Liver (tissue), 8 donors: ENCODE measurements at regions not wholly inside any gene's neighbourhood (a gene's known extent, or its start where the extent isn't known, plus 50 kb on each side); places are given as distances from the start of the nearest gene placed in this dataset.

Source experiments
- DNase-seq: peaks from one replicate; pipeline ENCODE4 v3.0.0-alpha.2; 2017; ENCODE audit warnings: low spot score
- H3K27ac ChIP-seq, 2 donors: one replicate each; pipeline ENCODE4 v1.7.0; 2013; ENCODE audit warnings: inconsistent platforms in 2 of 2, low read length in 2 of 2, control low read depth in 1 of 2, low read depth in 1 of 2, mild to moderate bottlenecking in 1 of 2
- H3K27me3 ChIP-seq, 4 donors: one replicate each; pipeline versions ENCODE4 v1.6.1 to v1.7.0; 2013; ENCODE audit warnings: low read length in 3 of 4, inconsistent platforms in 1 of 4, mild to moderate bottlenecking in 1 of 4, moderate library complexity in 1 of 4; ENCODE audit not compliant: control insufficient read depth in 4 of 4, insufficient read depth in 4 of 4
- H3K36me3 ChIP-seq, 4 donors: one replicate each; pipeline versions ENCODE4 v1.6.1 to v1.7.0; 2013; ENCODE audit warnings: low read length in 3 of 4, mild to moderate bottlenecking in 3 of 4, low read depth in 1 of 4, moderate library complexity in 1 of 4; ENCODE audit not compliant: control insufficient read depth in 4 of 4, insufficient read depth in 3 of 4
- H3K4me1 ChIP-seq, 4 donors: one replicate each; pipeline versions ENCODE4 v1.6.1 to v1.7.0; 2013; ENCODE audit warnings: low read length in 3 of 4, mild to moderate bottlenecking in 3 of 4, moderate library complexity in 1 of 4; ENCODE audit not compliant: control insufficient read depth in 4 of 4, insufficient read depth in 4 of 4
- H3K4me3 ChIP-seq, 3 donors: one replicate each; pipeline versions ENCODE4 v1.6.1 to v1.7.0; 2013; ENCODE audit warnings: low read length in 3 of 3, control low read depth in 1 of 3, low read depth in 1 of 3, mild to moderate bottlenecking in 1 of 3
- H3K9ac ChIP-seq, 2 donors: one replicate each; pipeline ENCODE4 v1.7.0; 2013; ENCODE audit warnings: low read length in 2 of 2, mild to moderate bottlenecking in 2 of 2, moderate library complexity in 2 of 2, control low read depth in 1 of 2, low read depth in 1 of 2
- H3K9me3 ChIP-seq, 4 donors: one replicate each; pipeline versions ENCODE4 v1.6.1 to v1.7.0; 2013; ENCODE audit warnings: low read length in 3 of 4; ENCODE audit not compliant: control insufficient read depth in 4 of 4
- EGR1 ChIP-seq, 2 donors: IDR thresholded peaks; 2 replicates each; pipeline ENCODE4 v1.6.1; 2016 to 2018; ENCODE audit warnings: antibody characterized with exemption in 2 of 2, low read depth in 2 of 2
- FOXA1 ChIP-seq: IDR thresholded peaks from 2 replicates; pipeline ENCODE4 v1.6.1; 2016; ENCODE audit warnings: antibody characterized with exemption
- FOXA2 ChIP-seq: IDR thresholded peaks from 2 replicates; pipeline ENCODE4 v1.6.1; 2016; ENCODE audit warnings: antibody characterized with exemption
- GABPA ChIP-seq, 2 donors: IDR thresholded peaks in 1 of 2; conservative IDR thresholded peaks in 1 of 2; 2 replicates each; pipeline ENCODE4 v1.6.1; 2016; ENCODE audit warnings: antibody characterized with exemption in 2 of 2, mild to moderate bottlenecking in 1 of 2, moderate library complexity in 1 of 2
- HNF4A ChIP-seq, 2 donors: conservative IDR thresholded peaks; 2 replicates each; pipeline ENCODE4 v1.6.1; 2016; ENCODE audit warnings: antibody characterized with exemption in 2 of 2, mild to moderate bottlenecking in 2 of 2
- HNF4G ChIP-seq: IDR thresholded peaks from 2 replicates; pipeline ENCODE4 v1.6.1; 2016; ENCODE audit warnings: antibody characterized with exemption
- JUND ChIP-seq, 2 donors: IDR thresholded peaks; 2 replicates each; pipeline ENCODE4 v1.6.1; 2016; ENCODE audit warnings: antibody characterized with exemption in 2 of 2
- NR2F2 ChIP-seq: IDR thresholded peaks from 2 replicates; pipeline ENCODE4 v1.6.1; 2016; ENCODE audit warnings: antibody characterized with exemption
- RAD21 ChIP-seq, 2 donors: IDR thresholded peaks; 2 replicates each; pipeline ENCODE4 v1.6.1; 2016; ENCODE audit warnings: antibody characterized with exemption in 2 of 2, mild to moderate bottlenecking in 2 of 2
- RXRA ChIP-seq, 2 donors: IDR thresholded peaks; 2 replicates each; pipeline ENCODE4 v1.6.1; 2017 to 2018; ENCODE audit warnings: antibody characterized with exemption in 2 of 2, mild to moderate bottlenecking in 1 of 2
- SP1 ChIP-seq: IDR thresholded peaks from 2 replicates; pipeline ENCODE4 v1.6.1; 2018; ENCODE audit warnings: antibody characterized with exemption, mild to moderate bottlenecking
- TAF1 ChIP-seq: conservative IDR thresholded peaks from 2 replicates; pipeline ENCODE4 v1.6.1; 2016; ENCODE audit warnings: antibody characterized with exemption, mild to moderate bottlenecking
- YY1 ChIP-seq: IDR thresholded peaks from 2 replicates; pipeline ENCODE4 v1.6.1; 2016; ENCODE audit warnings: antibody characterized with exemption, mild to moderate bottlenecking
- WGBS: extraction: QIAGEN DNeasy Blood & Tissue Kit; methylation state at CpG from one replicate; pipeline ENCODE4 v1.1.7; 2013; 5-methylcytosine and 5-hydroxymethylcytosine counted together
- TF ChIP-seq, protein P1 (sequence below): IDR thresholded peaks from 2 replicates; pipeline ENCODE4 v1.6.1; 2016; ENCODE audit warnings: antibody characterized with exemption
- TF ChIP-seq, protein P2 (sequence below): IDR thresholded peaks from 2 replicates; pipeline ENCODE4 v1.6.1; 2016; ENCODE audit warnings: antibody characterized with exemption
- TF ChIP-seq, protein P3 (sequence below): IDR thresholded peaks from 2 replicates; pipeline ENCODE4 v1.6.1; 2016; ENCODE audit warnings: antibody characterized with exemption
- TF ChIP-seq, protein P4 (sequence below): IDR thresholded peaks from 2 replicates; pipeline ENCODE4 v1.6.1; 2016; ENCODE audit warnings: antibody characterized with exemption, mild to moderate bottlenecking
- TF ChIP-seq, protein P5 (sequence below): fragments of 150-350 bp; IDR thresholded peaks from 2 replicates; pipeline ENCODE4 v1.5.1; 2017; ENCODE audit warnings: improper control_type of control experiment, low read depth, low read length; ENCODE audit not compliant: missing input control
- donor health status: healthy.
- donor health status: healthy.
- donor health status: healthy.
- donor health status: healthy.
- donor health status: healthy.

DNA sequence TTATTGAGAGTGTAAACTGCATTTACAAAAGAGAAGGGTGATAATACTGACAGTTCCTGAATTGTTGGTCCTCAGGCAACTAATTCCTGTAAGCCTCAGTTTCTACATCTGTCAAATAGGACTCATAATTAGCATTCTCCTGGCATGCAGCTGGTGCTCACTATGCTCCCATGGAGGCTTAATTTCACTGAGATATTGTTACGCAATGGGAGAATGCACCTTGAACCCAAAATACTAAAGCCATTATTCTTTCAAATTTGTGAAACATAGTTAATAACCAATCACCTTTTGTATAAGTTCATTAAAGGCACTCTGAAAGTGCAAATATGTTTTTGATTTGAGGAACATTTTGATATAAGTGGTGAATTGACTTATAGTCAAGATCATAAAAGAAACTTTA, 985.5 kb downstream of the CDH11 start:
- TF ChIP-seq, protein P1, sequence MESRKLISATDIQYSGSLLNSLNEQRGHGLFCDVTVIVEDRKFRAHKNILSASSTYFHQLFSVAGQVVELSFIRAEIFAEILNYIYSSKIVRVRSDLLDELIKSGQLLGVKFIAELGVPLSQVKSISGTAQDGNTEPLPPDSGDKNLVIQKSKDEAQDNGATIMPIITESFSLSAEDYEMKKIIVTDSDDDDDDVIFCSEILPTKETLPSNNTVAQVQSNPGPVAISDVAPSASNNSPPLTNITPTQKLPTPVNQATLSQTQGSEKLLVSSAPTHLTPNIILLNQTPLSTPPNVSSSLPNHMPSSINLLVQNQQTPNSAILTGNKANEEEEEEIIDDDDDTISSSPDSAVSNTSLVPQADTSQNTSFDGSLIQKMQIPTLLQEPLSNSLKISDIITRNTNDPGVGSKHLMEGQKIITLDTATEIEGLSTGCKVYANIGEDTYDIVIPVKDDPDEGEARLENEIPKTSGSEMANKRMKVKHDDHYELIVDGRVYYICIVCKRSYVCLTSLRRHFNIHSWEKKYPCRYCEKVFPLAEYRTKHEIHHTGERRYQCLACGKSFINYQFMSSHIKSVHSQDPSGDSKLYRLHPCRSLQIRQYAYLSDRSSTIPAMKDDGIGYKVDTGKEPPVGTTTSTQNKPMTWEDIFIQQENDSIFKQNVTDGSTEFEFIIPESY: no peak
- TF ChIP-seq YY1: no peak
- TF ChIP-seq, protein P2, sequence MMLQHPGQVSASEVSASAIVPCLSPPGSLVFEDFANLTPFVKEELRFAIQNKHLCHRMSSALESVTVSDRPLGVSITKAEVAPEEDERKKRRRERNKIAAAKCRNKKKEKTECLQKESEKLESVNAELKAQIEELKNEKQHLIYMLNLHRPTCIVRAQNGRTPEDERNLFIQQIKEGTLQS: no peak
- no peak for TF ChIP-seq TAF1
- TF ChIP-seq RXRA (IDR thresholded peaks at IDR 0.05): no peak
- no peak for TF ChIP-seq FOXA2
- no peak for TF ChIP-seq FOXA1
- no peak for TF ChIP-seq JUND (IDR thresholded peaks at IDR 0.05)
- TF ChIP-seq EGR1 (IDR thresholded peaks at IDR 0.05; ENCODE audit: low read depth in 2 of 2): no peak
- TF ChIP-seq SP1: no peak
- TF ChIP-seq HNF4G: no peak
- TF ChIP-seq, protein P3, sequence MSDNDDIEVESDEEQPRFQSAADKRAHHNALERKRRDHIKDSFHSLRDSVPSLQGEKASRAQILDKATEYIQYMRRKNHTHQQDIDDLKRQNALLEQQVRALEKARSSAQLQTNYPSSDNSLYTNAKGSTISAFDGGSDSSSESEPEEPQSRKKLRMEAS: no peak
- TF ChIP-seq, protein P4, sequence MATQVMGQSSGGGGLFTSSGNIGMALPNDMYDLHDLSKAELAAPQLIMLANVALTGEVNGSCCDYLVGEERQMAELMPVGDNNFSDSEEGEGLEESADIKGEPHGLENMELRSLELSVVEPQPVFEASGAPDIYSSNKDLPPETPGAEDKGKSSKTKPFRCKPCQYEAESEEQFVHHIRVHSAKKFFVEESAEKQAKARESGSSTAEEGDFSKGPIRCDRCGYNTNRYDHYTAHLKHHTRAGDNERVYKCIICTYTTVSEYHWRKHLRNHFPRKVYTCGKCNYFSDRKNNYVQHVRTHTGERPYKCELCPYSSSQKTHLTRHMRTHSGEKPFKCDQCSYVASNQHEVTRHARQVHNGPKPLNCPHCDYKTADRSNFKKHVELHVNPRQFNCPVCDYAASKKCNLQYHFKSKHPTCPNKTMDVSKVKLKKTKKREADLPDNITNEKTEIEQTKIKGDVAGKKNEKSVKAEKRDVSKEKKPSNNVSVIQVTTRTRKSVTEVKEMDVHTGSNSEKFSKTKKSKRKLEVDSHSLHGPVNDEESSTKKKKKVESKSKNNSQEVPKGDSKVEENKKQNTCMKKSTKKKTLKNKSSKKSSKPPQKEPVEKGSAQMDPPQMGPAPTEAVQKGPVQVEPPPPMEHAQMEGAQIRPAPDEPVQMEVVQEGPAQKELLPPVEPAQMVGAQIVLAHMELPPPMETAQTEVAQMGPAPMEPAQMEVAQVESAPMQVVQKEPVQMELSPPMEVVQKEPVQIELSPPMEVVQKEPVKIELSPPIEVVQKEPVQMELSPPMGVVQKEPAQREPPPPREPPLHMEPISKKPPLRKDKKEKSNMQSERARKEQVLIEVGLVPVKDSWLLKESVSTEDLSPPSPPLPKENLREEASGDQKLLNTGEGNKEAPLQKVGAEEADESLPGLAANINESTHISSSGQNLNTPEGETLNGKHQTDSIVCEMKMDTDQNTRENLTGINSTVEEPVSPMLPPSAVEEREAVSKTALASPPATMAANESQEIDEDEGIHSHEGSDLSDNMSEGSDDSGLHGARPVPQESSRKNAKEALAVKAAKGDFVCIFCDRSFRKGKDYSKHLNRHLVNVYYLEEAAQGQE: no peak
- TF ChIP-seq, protein P5, sequence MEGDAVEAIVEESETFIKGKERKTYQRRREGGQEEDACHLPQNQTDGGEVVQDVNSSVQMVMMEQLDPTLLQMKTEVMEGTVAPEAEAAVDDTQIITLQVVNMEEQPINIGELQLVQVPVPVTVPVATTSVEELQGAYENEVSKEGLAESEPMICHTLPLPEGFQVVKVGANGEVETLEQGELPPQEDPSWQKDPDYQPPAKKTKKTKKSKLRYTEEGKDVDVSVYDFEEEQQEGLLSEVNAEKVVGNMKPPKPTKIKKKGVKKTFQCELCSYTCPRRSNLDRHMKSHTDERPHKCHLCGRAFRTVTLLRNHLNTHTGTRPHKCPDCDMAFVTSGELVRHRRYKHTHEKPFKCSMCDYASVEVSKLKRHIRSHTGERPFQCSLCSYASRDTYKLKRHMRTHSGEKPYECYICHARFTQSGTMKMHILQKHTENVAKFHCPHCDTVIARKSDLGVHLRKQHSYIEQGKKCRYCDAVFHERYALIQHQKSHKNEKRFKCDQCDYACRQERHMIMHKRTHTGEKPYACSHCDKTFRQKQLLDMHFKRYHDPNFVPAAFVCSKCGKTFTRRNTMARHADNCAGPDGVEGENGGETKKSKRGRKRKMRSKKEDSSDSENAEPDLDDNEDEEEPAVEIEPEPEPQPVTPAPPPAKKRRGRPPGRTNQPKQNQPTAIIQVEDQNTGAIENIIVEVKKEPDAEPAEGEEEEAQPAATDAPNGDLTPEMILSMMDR: no peak
- no peak for TF ChIP-seq RAD21 (IDR thresholded peaks at IDR 0.05)
- TF ChIP-seq NR2F2: no peak
- TF ChIP-seq HNF4A (conservative IDR thresholded peaks at IDR 0.05): no peak
- no peaks in the 10 kb centered on the region for H3K4me1 ChIP-seq
- H3K27me3 ChIP-seq: no peaks in the 10 kb centered on the region
- H3K9ac ChIP-seq: no peak overlapping the region
- H3K9me3 ChIP-seq: peaks cover 0 to 1% (median 0%) of the 10 kb centered on the region in 4 donors
- 81% methylated on average over 1 of the region's 1 CpG for WGBS
- no peak overlapping the region for H3K27ac ChIP-seq
- no peaks in the 10 kb centered on the region for H3K36me3 ChIP-seq
- no peak overlapping the region for H3K4me3 ChIP-seq
- no peak for DNase-seq

DNA sequence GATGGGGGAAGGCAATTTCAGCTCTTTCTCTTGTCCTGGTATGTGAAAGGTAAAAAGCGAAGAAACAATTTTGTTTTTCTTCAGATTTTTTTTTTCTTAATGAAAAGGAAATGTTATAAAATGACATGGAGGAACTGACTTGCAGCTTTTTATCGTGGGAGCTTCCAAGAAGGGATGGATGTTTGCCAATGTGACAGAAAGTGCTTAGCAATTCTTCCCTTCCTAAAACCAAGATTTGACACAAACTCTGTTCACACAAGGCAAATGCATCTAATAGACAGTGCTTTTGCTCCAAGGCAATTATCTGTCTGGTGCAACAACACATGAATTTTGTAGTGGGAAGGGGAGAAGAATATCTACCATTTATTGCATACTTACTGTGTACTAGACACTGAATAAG, 988.5 kb downstream of the CDH11 start:
- 59% methylated on average over 2 of the region's 2 CpGs for WGBS
- Histone ChIP-seq H3K36me3 (no peaks in the 10 kb centered on the region), H3K27ac (no peak overlapping the region), H3K9ac (no peak overlapping the region), H3K9me3 (no peaks in the 10 kb centered on the region), H3K4me1 (no peaks in the 10 kb centered on the region), H3K27me3 (no peaks in the 10 kb centered on the region), H3K4me3 (no peak overlapping the region)
- no peak for DNase-seq
- TF ChIP-seq, protein P5: no peak
- TF ChIP-seq HNF4G: no peak
- no peak for TF ChIP-seq FOXA2
- TF ChIP-seq EGR1 (IDR thresholded peaks at IDR 0.05; ENCODE audit: low read depth in 2 of 2): no peak
- TF ChIP-seq YY1: no peak
- TF ChIP-seq RXRA (IDR thresholded peaks at IDR 0.05): no peak
- TF ChIP-seq, protein P1: no peak
- no peak for TF ChIP-seq GABPA (IDR thresholded peaks at IDR 0.05 in 1 of 2, conservative IDR thresholded peaks at IDR 0.05 in 1 of 2)
- TF ChIP-seq JUND (IDR thresholded peaks at IDR 0.05): no peak
- TF ChIP-seq, protein P2: no peak
- TF ChIP-seq HNF4A (conservative IDR thresholded peaks at IDR 0.05): no peak
